Endothelial cell of umbilical vein (primary cell): ENCODE measurements at regions not wholly inside any gene's neighbourhood (a gene's known extent, or its start where the extent isn't known, plus 50 kb on each side); places are given as distances from the start of the nearest gene placed in this dataset.

Experiments used
- BruUV-seq: library from RNA; stranded (reverse); fragments of 400-500 nt; replicated peaks from 2 replicates; lab custom pipeline; 2021; lab: Mats Ljungman, UMichigan
- CTCF ChIA-PET: fragments of 300-600, 350-600 bp; sonication (Branson Sonifier 250); formaldehyde crosslinking; loops from one replicate; lab custom pipeline; 2021; ENCODE audit warnings: antibody characterized with exemption, inconsistent platforms; lab: Charles Lee
- POLR2A ChIA-PET: fragments of 300-600, 350-600 bp; sonication (Branson Sonifier 250); formaldehyde crosslinking; loops from one replicate; lab custom pipeline; 2021; ENCODE audit warnings: antibody characterized with exemption, inconsistent platforms; lab: Charles Lee
- DNase-seq: peaks from one replicate; pipeline ENCODE4 v3.0.0-alpha.2; 2011; ENCODE audit warnings: low read depth, low spot score
- FAIRE-seq: peaks from 2 replicates; lab custom pipeline; 2011; peaks lifted over from hg19 to GRCh38; lab: Jason Lieb, UNC
- H2AFZ ChIP-seq: 2 replicates; pipeline ENCODE4 v1.6.0; 2012; ENCODE audit warnings: low read depth, low read length, control low read depth, inconsistent platforms
- H3K27ac ChIP-seq: 2 replicates; pipeline ENCODE4 v1.5.1; 2011; ENCODE audit warnings: low read depth, mild to moderate bottlenecking, control low read depth, low read length, moderate library complexity; ENCODE audit not compliant: insufficient read depth
- H3K27me3 ChIP-seq, 2 experiments: 2 replicates each; pipeline versions ENCODE4 v1.6.0 to v1.6.1; 2011; ENCODE audit warnings: low read length in 2 of 2, mixed read lengths in 1 of 2; ENCODE audit not compliant: control insufficient read depth in 2 of 2, insufficient read depth in 2 of 2
- H3K36me3 ChIP-seq, 2 experiments: 2 replicates in 1 of 2; 3 replicates in 1 of 2; pipeline ENCODE4 v1.5.1; 2011; ENCODE audit warnings: low read length in 2 of 2, mild to moderate bottlenecking in 1 of 2, moderate library complexity in 1 of 2; ENCODE audit not compliant: control insufficient read depth in 2 of 2, insufficient read depth in 2 of 2; ENCODE audit errors: extremely low read depth in 1 of 2
- H3K4me1 ChIP-seq: 3 replicates; pipeline ENCODE4 v1.5.1; 2011; ENCODE audit warnings: mild to moderate bottlenecking, low read length; ENCODE audit not compliant: control insufficient read depth, insufficient read depth; ENCODE audit errors: extremely low read depth
- H3K4me2 ChIP-seq: 2 replicates; pipeline ENCODE4 v1.6.1; 2011; ENCODE audit warnings: low read length, control low read depth, mixed read lengths; ENCODE audit not compliant: insufficient read depth
- H3K4me3 ChIP-seq, 3 experiments: fragments of 200-600 bp in 1 of 3; sonication (generic), shearing (Covaris generic) in 1 of 3; replicated peaks in 1 of 3; 2 replicates each; pipeline ENCODE4 v1.5.1; 2011 to 2016; ENCODE audit warnings: control low read depth in 3 of 3, low read length in 3 of 3, mild to moderate bottlenecking in 2 of 3, inconsistent platforms in 1 of 3, low read depth in 1 of 3, moderate library complexity in 1 of 3; ENCODE audit not compliant: insufficient read depth in 1 of 3
- H3K79me2 ChIP-seq: 2 replicates; pipeline ENCODE4 v1.6.0; 2012; ENCODE audit warnings: low read length, inconsistent platforms; ENCODE audit not compliant: control insufficient read depth, insufficient read depth
- H3K9ac ChIP-seq: replicated peaks from 2 replicates; pipeline ENCODE3; 2011; ENCODE audit warnings: low read length, control low read depth; ENCODE audit not compliant: insufficient read depth; ENCODE audit errors: extremely low read depth
- H3K9me1 ChIP-seq: replicated peaks from 3 replicates; pipeline ENCODE4 v1.6.0; 2011; ENCODE audit warnings: mild to moderate bottlenecking, low read length; ENCODE audit not compliant: control insufficient read depth, insufficient read depth; ENCODE audit errors: extremely low read depth
- H3K9me3 ChIP-seq: replicated peaks from 2 replicates; pipeline ENCODE4 v1.5.1; 2012; ENCODE audit warnings: low read length, inconsistent platforms; ENCODE audit not compliant: control insufficient read depth, insufficient read depth
- H4K20me1 ChIP-seq: replicated peaks from 2 replicates; pipeline ENCODE3; 2011; ENCODE audit warnings: mild to moderate bottlenecking, low read length; ENCODE audit not compliant: control insufficient read depth, insufficient read depth; ENCODE audit errors: extremely low read depth
- CTCF ChIP-seq, 2 donors: IDR thresholded peaks; 1 replicate in 1 of 2; 2 replicates in 1 of 2; pipeline ENCODE4 v1.5.1; 2011; ENCODE audit warnings: low read length in 2 of 2, mild to moderate bottlenecking in 2 of 2, moderate library complexity in 2 of 2, control low read depth in 1 of 2, inconsistent platforms in 1 of 2, low read depth in 1 of 2; ENCODE audit not compliant: insufficient read depth in 1 of 2; ENCODE audit errors: extremely low read depth in 1 of 2
- EZH2 ChIP-seq: IDR thresholded peaks from 2 replicates; pipeline ENCODE4 v1.6.1; 2012; ENCODE audit warnings: borderline replicate concordance, low read depth, mild to moderate bottlenecking, moderate library complexity, low read length, inconsistent platforms; ENCODE audit not compliant: severe bottlenecking
- FOS ChIP-seq: IDR thresholded peaks from 2 replicates; pipeline ENCODE4 v1.6.1; 2011; ENCODE audit warnings: mild to moderate bottlenecking, low read length, moderate library complexity, borderline replicate concordance; ENCODE audit not compliant: insufficient read depth
- GATA2 ChIP-seq: IDR thresholded peaks from 2 replicates; pipeline ENCODE4 v1.7.0; 2011; ENCODE audit warnings: low read depth, mild to moderate bottlenecking, moderate library complexity, mixed read lengths, low read length; ENCODE audit not compliant: insufficient read length, insufficient read depth
- JUN ChIP-seq: IDR thresholded peaks from 2 replicates; pipeline ENCODE4 v1.6.1; 2011; ENCODE audit warnings: borderline replicate concordance, low read depth; ENCODE audit not compliant: insufficient read length, insufficient read depth
- MAX ChIP-seq: IDR thresholded peaks from 2 replicates; pipeline ENCODE4 v1.6.1; 2011; ENCODE audit not compliant: insufficient read depth, insufficient read length
- MYC ChIP-seq: IDR thresholded peaks from one replicate; pipeline ENCODE4 v1.6.1; 2011; ENCODE audit warnings: mild to moderate bottlenecking, low read depth, low read length
- POLR2A ChIP-seq: IDR thresholded peaks from 2 replicates; pipeline ENCODE4 v1.6.1; 2012; ENCODE audit warnings: low read depth, mild to moderate bottlenecking, control low read depth, low read length
- POLR2AphosphoS5 ChIP-seq: IDR thresholded peaks from 2 replicates; pipeline ENCODE4 v1.6.1; 2012; ENCODE audit warnings: low read depth, mild to moderate bottlenecking, control low read depth, low read length, moderate library complexity; ENCODE audit not compliant: insufficient read depth
- dilution Hi-C: fragments of 300-500 bp; cut with MboI; formaldehyde crosslinking; loops from one replicate; pipeline ENCODE4 v1.15.0; 2019; ENCODE audit warnings: low sequenced_read_pairs; ENCODE audit not compliant: extremely low pct_ligation_motif_present
- intact Hi-C: fragments of 100-400 bp; cut with micrococcal nuclease; formaldehyde crosslinking; loops from one replicate; pipeline ENCODE4 v1.10.0; 2022

GRCh38 chr2:16940214-16940613 is 274.6 kb upstream of the CYRIA start:
- ChIA-PET POLR2A (no interaction called here), CTCF (interaction anchor here (0.7 kb wide), 1 partner anchor 205 kb away, joined by 3 read pairs; no protein-coding TSS in a partner anchor)

More at GRCh38 chr2:16940214-16940613, 274.6 kb upstream of the CYRIA start:
- Histone ChIP-seq H2AFZ (no peak overlapping the region), H3K27ac (no peak overlapping the region), H3K27me3 (no peaks in the 10 kb centered on the region), H3K4me3 (no peak overlapping the region), H3K9me3 (peaks cover 2% of the 10 kb centered on the region), H3K4me2 (no peak overlapping the region), H3K9ac (no peak overlapping the region), H3K9me1 (no peaks in the 10 kb centered on the region), H3K36me3 (no peaks in the 10 kb centered on the region), H4K20me1 (no peaks in the 10 kb centered on the region), H3K79me2 (no peaks in the 10 kb centered on the region), H3K4me1 (no peaks in the 10 kb centered on the region)
- dilution Hi-C loops = no loop called here
- intact Hi-C loops = no loop called here
- FAIRE-seq (no peak), DNase-seq (no peak)
- no TSS peak for BruUV-seq
- TF ChIP-seq MAX (no peak), GATA2 (no peak), POLR2AphosphoS5 (no peak), POLR2A (no peak), MYC (no peak), CTCF (IDR thresholded peaks at IDR 0.05; ENCODE audit: extremely low read depth in 1 of 2, insufficient read depth in 1 of 2, low read depth in 1 of 2, low read length in 2 of 2) (no peak), FOS (no peak), EZH2 (no peak), JUN (no peak)
